DND-41 (cell line): ENCODE measurements at regions not wholly inside any gene's neighbourhood (a gene's known extent, or its start where the extent isn't known, plus 50 kb on each side); places are given as distances from the start of the nearest gene placed in this dataset.

Experiments
- CTCF ChIP-seq: IDR thresholded peaks from 2 replicates; pipeline ENCODE4 v1.5.1; 2012; ENCODE audit warnings: borderline replicate concordance, low read length, moderate library complexity, mild to moderate bottlenecking; ENCODE audit not compliant: poor library complexity, severe bottlenecking; ENCODE audit errors: extremely low read depth
- EZH2 ChIP-seq: IDR thresholded peaks from 3 replicates; pipeline ENCODE4 v1.6.1; 2012; ENCODE audit warnings: borderline replicate concordance, low read depth, mild to moderate bottlenecking, moderate library complexity, low read length, inconsistent platforms; ENCODE audit not compliant: severe bottlenecking

DNA sequence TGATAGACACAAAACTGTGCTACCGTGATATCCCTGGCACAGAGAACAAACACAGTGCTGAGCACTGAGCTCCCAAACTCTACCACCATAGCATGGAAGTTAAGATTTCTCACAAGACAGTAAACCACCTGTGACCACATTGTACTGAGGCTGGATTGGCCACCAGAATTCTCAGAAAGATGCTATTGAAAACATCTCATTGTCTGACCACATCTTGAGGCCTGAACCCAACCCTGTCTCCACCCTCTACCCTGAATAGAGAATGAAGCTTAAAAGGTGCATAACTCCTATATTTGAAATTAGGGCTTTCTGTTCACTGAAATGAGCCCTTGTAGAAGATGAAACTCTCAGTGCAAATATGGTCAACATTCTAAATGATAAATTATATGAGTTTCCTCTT is 281.3 kb upstream of the NPAP1 start:
- TF ChIP-seq CTCF (no peak), EZH2 (no peak)
